Thyroid gland (tissue), 4 donors: ENCODE measurements at regions not wholly inside any gene's neighbourhood (a gene's known extent, or its start where the extent isn't known, plus 50 kb on each side); places are given as distances from the start of the nearest gene placed in this dataset.

Experiments
- DNase-seq, 2 donors: peaks; one replicate each; pipeline ENCODE4 v3.0.0-alpha.2; 2019
- H3K27ac ChIP-seq, 3 donors: fragments of 200-600 bp; sonication (generic); 1 replicate in 2 of 3; 2 replicates in 1 of 3; pipeline ENCODE4 v1.5.1; 2016 to 2019; ENCODE audit warnings: mild to moderate bottlenecking in 1 of 3, moderate library complexity in 1 of 3
- H3K27me3 ChIP-seq: fragments of 200-600 bp; sonication (generic); one replicate; pipeline ENCODE4 v1.5.1; 2019
- H3K36me3 ChIP-seq, 2 donors: fragments of 200-600 bp; sonication (generic); one replicate each; pipeline ENCODE4 v1.5.1; 2016 to 2019
- H3K4me1 ChIP-seq, 2 donors: fragments of 200-600 bp; sonication (generic); one replicate each; pipeline ENCODE4 v1.5.1; 2017 to 2019
- H3K4me3 ChIP-seq, 3 donors: fragments of 200-600 bp; sonication (generic); replicated peaks in 1 of 3; 1 replicate in 2 of 3; 2 replicates in 1 of 3; pipeline ENCODE4 v1.5.1; 2016; ENCODE audit warnings: mild to moderate bottlenecking in 1 of 3
- H3K9me3 ChIP-seq: fragments of 200-600 bp; sonication (generic); one replicate; pipeline ENCODE4 v1.5.1; 2017
- POLR2A ChIP-seq, 2 donors: fragments of 450-650 bp; IDR thresholded peaks; one replicate each; pipeline ENCODE4 v1.6.1; 2017; ENCODE audit warnings: antibody characterized with exemption in 2 of 2, mild to moderate bottlenecking in 2 of 2, moderate library complexity in 1 of 2
- WGBS, 2 donors: methylation state at CpG; one replicate each; pipeline ENCODE4 v1.1.5; 2017; 5-methylcytosine and 5-hydroxymethylcytosine counted together
- intact Hi-C: fragments of 100-400 bp; cut with DNase I; formaldehyde crosslinking; loops from one replicate; pipeline ENCODE4 v1.15.1; 2023
- TF ChIP-seq, protein P1 (sequence below), 6 experiments: fragments of 200-600 bp in 3 of 6; fragments of 450-650 bp in 3 of 6; sonication (generic) in 3 of 6; IDR thresholded peaks; one replicate each; pipeline ENCODE4 v1.5.1; 2016 to 2019; ENCODE audit warnings: antibody characterized with exemption in 6 of 6, mild to moderate bottlenecking in 2 of 6, inconsistent platforms in 1 of 6, moderate library complexity in 1 of 6

DNA sequence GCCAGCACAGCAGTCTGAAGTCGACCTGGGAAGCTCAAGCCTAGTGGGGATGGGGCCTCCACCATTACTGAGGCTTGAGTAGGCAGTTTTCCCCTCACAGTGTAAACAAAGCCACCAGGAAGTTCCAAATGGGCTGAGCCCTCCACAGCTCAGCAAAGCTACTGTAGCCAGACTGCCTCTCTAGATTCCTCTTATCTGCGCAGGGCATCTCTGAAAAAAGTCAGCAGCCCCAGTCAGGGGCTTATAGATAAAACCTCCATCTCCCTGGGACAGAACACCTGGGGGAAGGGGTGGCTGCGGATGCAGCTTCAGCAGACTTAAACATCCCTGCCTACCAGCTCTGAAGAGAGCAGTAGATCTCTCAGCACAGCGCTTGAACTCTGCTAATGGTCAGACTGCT lies 218.4 kb upstream of the VRK2 start:
- no peaks in the 10 kb centered on the region for H3K36me3 ChIP-seq
- H3K4me3 ChIP-seq, result no peak overlapping the region
- no peaks in the 10 kb centered on the region for H3K27me3 ChIP-seq
- no peaks in the 10 kb centered on the region for H3K4me1 ChIP-seq
- TF ChIP-seq, protein P1, sequence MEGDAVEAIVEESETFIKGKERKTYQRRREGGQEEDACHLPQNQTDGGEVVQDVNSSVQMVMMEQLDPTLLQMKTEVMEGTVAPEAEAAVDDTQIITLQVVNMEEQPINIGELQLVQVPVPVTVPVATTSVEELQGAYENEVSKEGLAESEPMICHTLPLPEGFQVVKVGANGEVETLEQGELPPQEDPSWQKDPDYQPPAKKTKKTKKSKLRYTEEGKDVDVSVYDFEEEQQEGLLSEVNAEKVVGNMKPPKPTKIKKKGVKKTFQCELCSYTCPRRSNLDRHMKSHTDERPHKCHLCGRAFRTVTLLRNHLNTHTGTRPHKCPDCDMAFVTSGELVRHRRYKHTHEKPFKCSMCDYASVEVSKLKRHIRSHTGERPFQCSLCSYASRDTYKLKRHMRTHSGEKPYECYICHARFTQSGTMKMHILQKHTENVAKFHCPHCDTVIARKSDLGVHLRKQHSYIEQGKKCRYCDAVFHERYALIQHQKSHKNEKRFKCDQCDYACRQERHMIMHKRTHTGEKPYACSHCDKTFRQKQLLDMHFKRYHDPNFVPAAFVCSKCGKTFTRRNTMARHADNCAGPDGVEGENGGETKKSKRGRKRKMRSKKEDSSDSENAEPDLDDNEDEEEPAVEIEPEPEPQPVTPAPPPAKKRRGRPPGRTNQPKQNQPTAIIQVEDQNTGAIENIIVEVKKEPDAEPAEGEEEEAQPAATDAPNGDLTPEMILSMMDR (IDR thresholded peaks at IDR 0.05), result no peak
- TF ChIP-seq POLR2A (IDR thresholded peaks at IDR 0.05), result no peak
- no peak for DNase-seq
- H3K9me3 ChIP-seq, result no peaks in the 10 kb centered on the region
- intact Hi-C loops, result no loop called here
- WGBS, 2 donors, result 67 to 68% methylated on average over 2 to 4 of the region's 4 CpGs
- no peak overlapping the region for H3K27ac ChIP-seq

DNA sequence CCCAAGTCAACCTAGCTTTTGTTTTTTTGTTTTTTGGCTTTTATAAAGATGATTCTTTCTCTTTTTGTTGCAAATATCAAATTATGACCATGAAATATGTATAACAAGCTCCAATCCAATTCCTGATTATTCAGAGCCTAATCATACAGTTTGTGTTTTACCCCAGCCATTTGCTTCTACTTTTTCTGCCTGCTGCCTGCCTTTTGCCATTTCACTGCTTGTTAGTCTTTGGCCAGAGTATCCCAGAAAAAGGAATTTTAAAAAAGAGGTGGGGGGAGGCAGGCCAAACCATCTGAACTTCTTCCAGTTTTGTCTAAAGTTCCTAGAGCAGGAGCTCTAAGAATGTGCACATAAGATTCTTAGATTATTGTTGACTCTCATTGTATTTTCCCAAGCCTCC lies 211.9 kb upstream of the VRK2 start:
- H3K9me3 ChIP-seq, result no peaks in the 10 kb centered on the region
- intact Hi-C loops, result no loop called here
- no peak overlapping the region for H3K27ac ChIP-seq
- TF ChIP-seq, protein P1 (IDR thresholded peaks at IDR 0.05), result no peak
- no peak for TF ChIP-seq POLR2A (IDR thresholded peaks at IDR 0.05)
- no peak for DNase-seq
- no peak overlapping the region for H3K4me3 ChIP-seq
- H3K27me3 ChIP-seq, result no peaks in the 10 kb centered on the region
- H3K4me1 ChIP-seq, result no peaks in the 10 kb centered on the region
- no peaks in the 10 kb centered on the region for H3K36me3 ChIP-seq

DNA sequence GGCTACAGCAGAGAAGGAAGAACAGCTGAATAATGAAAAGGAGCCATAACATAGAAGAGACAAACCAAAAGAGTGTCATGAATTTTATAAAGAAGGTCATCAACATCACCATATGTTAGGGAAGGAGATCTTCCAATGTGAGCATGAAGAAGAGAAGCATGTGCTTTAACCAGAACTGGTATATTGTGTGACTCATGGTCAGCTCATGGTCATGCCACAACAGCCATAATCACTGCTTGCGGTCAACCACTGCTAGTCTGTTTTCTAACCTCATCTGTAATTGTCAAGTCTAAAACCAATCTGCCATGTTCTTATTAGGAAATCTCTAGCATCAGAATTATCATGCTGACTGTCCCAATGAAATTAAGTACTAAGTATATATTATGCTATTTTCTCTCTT lies 204.1 kb upstream of the VRK2 start:
- no peak for TF ChIP-seq POLR2A (IDR thresholded peaks at IDR 0.05)
- TF ChIP-seq, protein P1 (IDR thresholded peaks at IDR 0.05), result no peak
- Histone ChIP-seq H3K27ac (no peak overlapping the region), H3K9me3 (no peaks in the 10 kb centered on the region), H3K36me3 (no peaks in the 10 kb centered on the region), H3K27me3 (no peaks in the 10 kb centered on the region), H3K4me3 (no peak overlapping the region), H3K4me1 (no peaks in the 10 kb centered on the region)
- no peak for DNase-seq
- intact Hi-C loops, result no loop called here
- WGBS, 2 donors, result 96 to 100% methylated on average over 1 of the region's 1 CpG

DNA sequence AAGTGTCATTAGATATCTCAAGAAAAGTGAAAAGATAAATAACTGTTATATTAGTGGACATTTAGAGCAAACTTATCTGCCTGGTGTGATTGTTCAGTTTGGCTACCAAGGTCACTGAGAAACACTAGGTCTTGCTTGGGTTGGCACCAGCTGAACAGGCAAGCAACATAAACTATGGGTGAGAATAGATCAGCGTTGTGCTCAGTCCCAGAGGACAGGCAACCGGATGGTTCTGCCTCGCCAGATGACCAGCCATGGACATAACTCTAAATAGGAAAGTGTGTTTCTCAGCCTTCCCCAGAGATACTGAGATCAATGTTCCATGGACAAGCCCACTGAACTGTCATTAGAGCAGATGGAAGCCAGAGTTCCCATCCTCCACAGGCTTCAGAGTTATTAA lies 203.4 kb upstream of the VRK2 start:
- no peaks in the 10 kb centered on the region for H3K9me3 ChIP-seq
- H3K4me1 ChIP-seq, result no peaks in the 10 kb centered on the region
- no peak for DNase-seq
- no peak overlapping the region for H3K4me3 ChIP-seq
- WGBS, 2 donors, result 68 to 90% methylated on average over 3 of the region's 3 CpGs
- H3K27me3 ChIP-seq, result no peaks in the 10 kb centered on the region
- intact Hi-C loops, result no loop called here
- no peak overlapping the region for H3K27ac ChIP-seq
- TF ChIP-seq POLR2A (IDR thresholded peaks at IDR 0.05), result no peak
- TF ChIP-seq, protein P1 (IDR thresholded peaks at IDR 0.05), result no peak
- H3K36me3 ChIP-seq, result no peaks in the 10 kb centered on the region

DNA sequence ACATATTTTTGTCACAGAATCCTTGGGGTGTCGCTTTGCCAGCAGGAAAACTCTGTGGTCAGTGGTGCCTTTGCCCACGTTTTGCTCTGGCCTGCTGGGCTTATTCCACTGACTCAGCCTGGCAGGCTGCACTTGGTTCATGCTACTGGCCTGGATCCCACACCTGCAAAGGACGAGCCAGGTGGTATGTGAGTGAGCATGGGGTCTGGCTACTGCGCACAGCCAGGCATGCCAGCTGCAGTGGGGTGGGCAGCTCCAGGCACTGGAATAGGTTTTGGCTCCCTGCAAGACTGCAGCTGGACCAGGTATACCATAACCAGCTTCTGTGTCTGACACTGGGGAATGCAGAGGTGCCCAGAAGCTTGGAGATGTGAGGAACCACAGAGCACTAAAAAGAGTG lies 197.9 kb upstream of the VRK2 start:
- H3K4me1 ChIP-seq, result no peaks in the 10 kb centered on the region
- H3K9me3 ChIP-seq, result no peaks in the 10 kb centered on the region
- no peak overlapping the region for H3K27ac ChIP-seq
- TF ChIP-seq, protein P1 (IDR thresholded peaks at IDR 0.05), result no peak
- no peak for TF ChIP-seq POLR2A (IDR thresholded peaks at IDR 0.05)
- intact Hi-C loops, result no loop called here
- no peaks in the 10 kb centered on the region for H3K27me3 ChIP-seq
- DNase-seq, result no peak
- WGBS, 2 donors, result 80 to 81% methylated on average over 4 of the region's 4 CpGs
- H3K4me3 ChIP-seq, result no peak overlapping the region
- no peaks in the 10 kb centered on the region for H3K36me3 ChIP-seq
